ENCODE measurements at regions not wholly inside any gene's neighbourhood (a gene's known extent, or its start where the extent isn't known, plus 50 kb on each side); places are given as distances from the start of the nearest gene placed in this dataset.
"Not testable (repeated sequence)": the region's sequence is repeated elsewhere in the genome, so short reads cannot be mapped to it uniquely, and the experiment has no call there.

- TF ChIP-seq, protein P1, sequence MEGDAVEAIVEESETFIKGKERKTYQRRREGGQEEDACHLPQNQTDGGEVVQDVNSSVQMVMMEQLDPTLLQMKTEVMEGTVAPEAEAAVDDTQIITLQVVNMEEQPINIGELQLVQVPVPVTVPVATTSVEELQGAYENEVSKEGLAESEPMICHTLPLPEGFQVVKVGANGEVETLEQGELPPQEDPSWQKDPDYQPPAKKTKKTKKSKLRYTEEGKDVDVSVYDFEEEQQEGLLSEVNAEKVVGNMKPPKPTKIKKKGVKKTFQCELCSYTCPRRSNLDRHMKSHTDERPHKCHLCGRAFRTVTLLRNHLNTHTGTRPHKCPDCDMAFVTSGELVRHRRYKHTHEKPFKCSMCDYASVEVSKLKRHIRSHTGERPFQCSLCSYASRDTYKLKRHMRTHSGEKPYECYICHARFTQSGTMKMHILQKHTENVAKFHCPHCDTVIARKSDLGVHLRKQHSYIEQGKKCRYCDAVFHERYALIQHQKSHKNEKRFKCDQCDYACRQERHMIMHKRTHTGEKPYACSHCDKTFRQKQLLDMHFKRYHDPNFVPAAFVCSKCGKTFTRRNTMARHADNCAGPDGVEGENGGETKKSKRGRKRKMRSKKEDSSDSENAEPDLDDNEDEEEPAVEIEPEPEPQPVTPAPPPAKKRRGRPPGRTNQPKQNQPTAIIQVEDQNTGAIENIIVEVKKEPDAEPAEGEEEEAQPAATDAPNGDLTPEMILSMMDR (IDR thresholded peaks at IDR 0.05; ENCODE audit: insufficient read depth, low read length): not testable (repeated sequence)
- TF ChIP-seq POLR2AphosphoS5 (IDR thresholded peaks at IDR 0.05; ENCODE audit: low read depth); REST (IDR thresholded peaks at IDR 0.05; ENCODE audit: insufficient replicate concordance, low read depth); SPI1 (IDR thresholded peaks at IDR 0.05; ENCODE audit: borderline replicate concordance, low read depth); GABPA (IDR thresholded peaks at IDR 0.05; ENCODE audit: low read depth): not testable (repeated sequence)
These were observed 167.2 kb upstream of the NDUFV2 start for GRCh38 chr18:8935346-8935745.

All from HL-60 (cell line).